ENCODE measurements at regions not wholly inside any gene's neighbourhood (a gene's known extent, or its start where the extent isn't known, plus 50 kb on each side); places are given as distances from the start of the nearest gene placed in this dataset.

GRCh38 chr13:111948811-111949210 is 118.1 kb upstream of the SOX1 start:
- Mint-ChIP-seq H3K36me3 (ENCODE audit: low read depth) (no peaks in the 10 kb centered on the region), H3K4me1 (ENCODE audit: low read depth) (no peaks in the 10 kb centered on the region), H3K27me3 (ENCODE audit: low read depth) (peaks cover 8% of the 10 kb centered on the region), H3K27ac (no peak overlapping the region), H3K9me3 (no peaks in the 10 kb centered on the region), H3K4me3 (no peak overlapping the region)
- DNase-seq, result no peak
- intact Hi-C loops (cut with micrococcal nuclease), result no loop called here
- CTCF ChIA-PET, result no interaction called here

- Mint-ChIP-seq H3K27ac (no peak overlapping the region), H3K27me3 (ENCODE audit: low read depth) (peaks cover 8% of the 10 kb centered on the region), H3K4me3 (no peak overlapping the region), H3K36me3 (ENCODE audit: low read depth) (no peaks in the 10 kb centered on the region), H3K9me3 (no peaks in the 10 kb centered on the region), H3K4me1 (ENCODE audit: low read depth) (no peaks in the 10 kb centered on the region)
- CTCF ChIA-PET, result no interaction called here
- DNase-seq, result no peak
- intact Hi-C loops (cut with micrococcal nuclease), result no loop called here
Observed at GRCh38 chr13:111949311-111949710, 117.6 kb upstream of the SOX1 start.

GRCh38 chr13:111950697-111951096 is 116.3 kb upstream of the SOX1 start:
- Mint-ChIP-seq H3K36me3 (ENCODE audit: low read depth) (no peaks in the 10 kb centered on the region), H3K27me3 (ENCODE audit: low read depth) (peaks cover 8% of the 10 kb centered on the region), H3K4me3 (no peak overlapping the region), H3K4me1 (ENCODE audit: low read depth) (no peaks in the 10 kb centered on the region), H3K27ac (no peak overlapping the region), H3K9me3 (no peaks in the 10 kb centered on the region)
- intact Hi-C loops (cut with micrococcal nuclease), result no loop called here
- CTCF ChIA-PET, result no interaction called here
- no peak for DNase-seq

- Mint-ChIP-seq H3K4me1 (ENCODE audit: low read depth) (no peaks in the 10 kb centered on the region), H3K4me3 (no peak overlapping the region), H3K27me3 (ENCODE audit: low read depth) (peaks cover 8% of the 10 kb centered on the region), H3K9me3 (no peaks in the 10 kb centered on the region), H3K27ac (no peak overlapping the region), H3K36me3 (ENCODE audit: low read depth) (no peaks in the 10 kb centered on the region)
- DNase-seq, result no peak
- intact Hi-C loops (cut with micrococcal nuclease), result no loop called here
- CTCF ChIA-PET, result no interaction called here
Observed at GRCh38 chr13:111952032-111952431, 114.9 kb upstream of the SOX1 start.

GRCh38 chr13:111952814-111953213 is 114.1 kb upstream of the SOX1 start:
- no peaks in the 10 kb centered on the region for H3K4me1 Mint-ChIP-seq (ENCODE audit: low read depth)
- intact Hi-C loops (cut with micrococcal nuclease), result no loop called here
- H3K9me3 Mint-ChIP-seq, result no peaks in the 10 kb centered on the region
- no peak overlapping the region for H3K27ac Mint-ChIP-seq
- peaks cover 8% of the 10 kb centered on the region for H3K27me3 Mint-ChIP-seq (ENCODE audit: low read depth)
- H3K36me3 Mint-ChIP-seq (ENCODE audit: low read depth), result no peaks in the 10 kb centered on the region
- CTCF ChIA-PET, result no interaction called here
- no peak overlapping the region for H3K4me3 Mint-ChIP-seq
- DNase-seq, result no peak

GRCh38 chr13:111953546-111954178 is 113.3 kb upstream of the SOX1 start:
- Mint-ChIP-seq H3K4me3 (no peak overlapping the region), H3K4me1 (ENCODE audit: low read depth) (no peaks in the 10 kb centered on the region), H3K9me3 (no peaks in the 10 kb centered on the region), H3K27me3 (ENCODE audit: low read depth) (peaks cover 5% of the 10 kb centered on the region), H3K36me3 (ENCODE audit: low read depth) (no peaks in the 10 kb centered on the region), H3K27ac (no peak overlapping the region)
- intact Hi-C loops (cut with micrococcal nuclease), result no loop called here
- CTCF ChIA-PET, result no interaction called here
- DNase-seq, result no peak

- DNase-seq, result no peak
- Mint-ChIP-seq H3K4me3 (no peak overlapping the region), H3K4me1 (ENCODE audit: low read depth) (no peaks in the 10 kb centered on the region), H3K9me3 (no peaks in the 10 kb centered on the region), H3K36me3 (ENCODE audit: low read depth) (no peaks in the 10 kb centered on the region), H3K27ac (no peak overlapping the region), H3K27me3 (ENCODE audit: low read depth) (peaks cover 2% of the 10 kb centered on the region)
- CTCF ChIA-PET, result no interaction called here
- intact Hi-C loops (cut with micrococcal nuclease), result no loop called here
Observed at GRCh38 chr13:111954661-111955411, 112.1 kb upstream of the SOX1 start.

GRCh38 chr13:111955412-111956065 is 111.4 kb upstream of the SOX1 start:
- H3K4me3 Mint-ChIP-seq, result no peak overlapping the region
- no peak for DNase-seq
- H3K9me3 Mint-ChIP-seq, result no peaks in the 10 kb centered on the region
- no peak overlapping the region for H3K27ac Mint-ChIP-seq
- H3K4me1 Mint-ChIP-seq (ENCODE audit: low read depth), result no peaks in the 10 kb centered on the region
- CTCF ChIA-PET, result no interaction called here
- H3K27me3 Mint-ChIP-seq (ENCODE audit: low read depth), result peaks cover 2% of the 10 kb centered on the region
- H3K36me3 Mint-ChIP-seq (ENCODE audit: low read depth), result no peaks in the 10 kb centered on the region
- intact Hi-C loops (cut with micrococcal nuclease), result no loop called here

- CTCF ChIA-PET, result no interaction called here
- Mint-ChIP-seq H3K27ac (no peak overlapping the region), H3K4me1 (ENCODE audit: low read depth) (no peaks in the 10 kb centered on the region), H3K36me3 (ENCODE audit: low read depth) (no peaks in the 10 kb centered on the region), H3K27me3 (ENCODE audit: low read depth) (no peaks in the 10 kb centered on the region), H3K9me3 (no peaks in the 10 kb centered on the region), H3K4me3 (no peak overlapping the region)
- DNase-seq, result no peak
- intact Hi-C loops (cut with micrococcal nuclease), result no loop called here
Observed at GRCh38 chr13:111956261-111957151, 110.4 kb upstream of the SOX1 start.

GRCh38 chr13:111957913-111958450 is 109.0 kb upstream of the SOX1 start:
- no peak overlapping the region for H3K4me3 Mint-ChIP-seq
- no peaks in the 10 kb centered on the region for H3K4me1 Mint-ChIP-seq (ENCODE audit: low read depth)
- DNase-seq, result no peak
- no peaks in the 10 kb centered on the region for H3K9me3 Mint-ChIP-seq
- no peaks in the 10 kb centered on the region for H3K27me3 Mint-ChIP-seq (ENCODE audit: low read depth)
- no peak overlapping the region for H3K27ac Mint-ChIP-seq
- no peaks in the 10 kb centered on the region for H3K36me3 Mint-ChIP-seq (ENCODE audit: low read depth)
- intact Hi-C loops (cut with micrococcal nuclease), result no loop called here
- CTCF ChIA-PET, result no interaction called here

GRCh38 chr13:111958612-111959395 is 108.1 kb upstream of the SOX1 start:
- no peaks in the 10 kb centered on the region for H3K9me3 Mint-ChIP-seq
- H3K4me3 Mint-ChIP-seq, result no peak overlapping the region
- no peaks in the 10 kb centered on the region for H3K4me1 Mint-ChIP-seq (ENCODE audit: low read depth)
- H3K27me3 Mint-ChIP-seq (ENCODE audit: low read depth), result no peaks in the 10 kb centered on the region
- no peaks in the 10 kb centered on the region for H3K36me3 Mint-ChIP-seq (ENCODE audit: low read depth)
- no peak overlapping the region for H3K27ac Mint-ChIP-seq
- intact Hi-C loops (cut with micrococcal nuclease), result no loop called here
- CTCF ChIA-PET, result no interaction called here
- no peak for DNase-seq
